SK-N-SH (cell line): ENCODE measurements at regions not wholly inside any gene's neighbourhood (a gene's known extent, or its start where the extent isn't known, plus 50 kb on each side); places are given as distances from the start of the nearest gene placed in this dataset.
"Not testable (repeated sequence)": the region's sequence is repeated elsewhere in the genome, so short reads cannot be mapped to it uniquely, and the experiment has no call there.

Experiments
- CTCF ChIA-PET: fragments of 300-600, 350-600 bp; formaldehyde crosslinking; extraction: SDS; loops from one replicate; lab custom pipeline; 2021; lab: Yijun Ruan, JAX
- POLR2A ChIA-PET: fragments of 350-600 bp; sonication (Branson Sonifier 250); formaldehyde crosslinking; extraction: SDS; loops from one replicate; lab custom pipeline; 2020; ENCODE audit warnings: antibody characterized with exemption, inconsistent platforms; lab: Yijun Ruan, JAX
- DNase-seq: peaks from one replicate; pipeline ENCODE4 v3.0.0; 2012
- H2AFZ ChIP-seq: fragments of 200-600 bp; sonication (generic); 2 replicates; pipeline ENCODE4 v1.8.1; 2016; ENCODE audit warnings: antibody characterized with exemption, mild to moderate bottlenecking, low read depth
- H3F3A ChIP-seq: fragments of 200-600 bp; sonication (generic); replicated peaks from 2 replicates; pipeline ENCODE3; 2016; ENCODE audit warnings: antibody characterized with exemption, mild to moderate bottlenecking; ENCODE audit not compliant: insufficient read depth
- H3K27ac ChIP-seq, 2 experiments: fragments of 200-500 bp in 1 of 2; fragments of 200-600 bp in 1 of 2; sonication (Bioruptor generic) in 1 of 2; sonication (generic), shearing (Covaris generic) in 1 of 2; 2 replicates each; pipeline versions ENCODE4 v1.5.1 to v1.6.1; 2014 to 2016; ENCODE audit warnings: low read depth in 2 of 2, inconsistent platforms in 1 of 2, low read length in 1 of 2, mild to moderate bottlenecking in 1 of 2, mixed read lengths in 1 of 2
- H3K27me3 ChIP-seq: fragments of 200-600 bp; sonication (generic), shearing (Covaris generic); 2 replicates; pipeline ENCODE4 v1.6.1; 2016; ENCODE audit warnings: mixed run types; ENCODE audit not compliant: insufficient read depth
- H3K36me3 ChIP-seq, 2 experiments: fragments of 200-500 bp in 1 of 2; fragments of 200-600 bp in 1 of 2; sonication (Bioruptor generic) in 1 of 2; sonication (generic) in 1 of 2; replicated peaks in 1 of 2; 2 replicates each; pipeline versions ENCODE3 to v1.5.1; 2014 to 2016; ENCODE audit warnings: low read length in 1 of 2, mild to moderate bottlenecking in 1 of 2; ENCODE audit not compliant: insufficient read depth in 2 of 2, control insufficient read depth in 1 of 2
- H3K4me1 ChIP-seq, 2 experiments: fragments of 200-500 bp in 1 of 2; fragments of 200-600 bp in 1 of 2; sonication (Bioruptor generic) in 1 of 2; sonication (generic), shearing (Covaris generic) in 1 of 2; 2 replicates each; pipeline versions ENCODE4 v1.5.1 to v1.6.1; 2014 to 2016; ENCODE audit warnings: low read depth in 1 of 2, low read length in 1 of 2, mixed run types in 1 of 2; ENCODE audit not compliant: insufficient read depth in 2 of 2, control insufficient read depth in 1 of 2
- H3K4me2 ChIP-seq: fragments of 200-600 bp; sonication (generic), shearing (Covaris generic); 2 replicates; pipeline ENCODE4 v1.6.1; 2017; ENCODE audit warnings: mixed run types
- H3K4me3 ChIP-seq, 2 experiments: fragments of 200-500 bp in 1 of 2; fragments of 200-600 bp in 1 of 2; sonication (Bioruptor generic) in 1 of 2; sonication (generic), shearing (Covaris generic) in 1 of 2; 2 replicates each; pipeline versions ENCODE4 v1.5.1 to v1.8.1; 2014 to 2016; ENCODE audit warnings: low read depth in 2 of 2, inconsistent platforms in 1 of 2, low read length in 1 of 2, mild to moderate bottlenecking in 1 of 2, mixed read lengths in 1 of 2, moderate library complexity in 1 of 2
- H3K79me2 ChIP-seq: fragments of 200-600 bp; sonication (generic); 2 replicates; pipeline ENCODE4 v1.8.1; 2017; ENCODE audit warnings: mild to moderate bottlenecking; ENCODE audit not compliant: insufficient read depth
- H3K9ac ChIP-seq: fragments of 200-600 bp; sonication (generic); 2 replicates; pipeline ENCODE4 v1.6.1; 2017; ENCODE audit warnings: mixed run types
- H3K9me2 ChIP-seq: fragments of 200-600 bp; sonication (generic); 2 replicates; pipeline ENCODE4 v1.6.1; 2017; ENCODE audit warnings: mixed run types
- H3K9me3 ChIP-seq: fragments of 200-600 bp; sonication (generic); 2 replicates; pipeline ENCODE4 v1.6.1; 2017; ENCODE audit warnings: mixed run types, mild to moderate bottlenecking, moderate library complexity
- H4K20me1 ChIP-seq: fragments of 200-600 bp; sonication (generic); 2 replicates; pipeline ENCODE4 v1.6.1; 2017; ENCODE audit warnings: mild to moderate bottlenecking, mixed run types; ENCODE audit not compliant: insufficient read depth
- FOSL2 ChIP-seq: IDR thresholded peaks from 2 replicates; pipeline ENCODE4 v1.4.0; 2012; ENCODE audit warnings: low read depth, mild to moderate bottlenecking, moderate library complexity, borderline replicate concordance
- USF1 ChIP-seq: IDR thresholded peaks from 2 replicates; pipeline ENCODE4 v1.4.0; 2012; ENCODE audit warnings: low read depth, borderline replicate concordance
- WGBS: methylation state at CpG from one replicate; pipeline ENCODE4 v1.1.6; 2017; ENCODE audit warnings: low lambda C conversion rate; 5-methylcytosine and 5-hydroxymethylcytosine counted together

GRCh38 chr1:121483961-121484424, 299.2 kb downstream of the SRGAP2C start:
- DNase-seq, result no peak
- ChIA-PET CTCF (no interaction called here), POLR2A (no interaction called here)
- Histone ChIP-seq H3K4me2 (no peak overlapping the region), H3K36me3 (no peaks in the 10 kb centered on the region), H3K27ac (no peak overlapping the region), H3K27me3 (0 out of 2 replicates have a peak, but pooled peaks cover 7% of the 10 kb centered on the region), H4K20me1 (no peaks in the 10 kb centered on the region), H3K4me3 (no peak overlapping the region), H3K9me3 (no peaks in the 10 kb centered on the region), H2AFZ (no peak overlapping the region), H3K9ac (no peak overlapping the region), H3K79me2 (no peaks in the 10 kb centered on the region), H3K4me1 (no peaks in the 10 kb centered on the region), H3K9me2 (no peaks in the 10 kb centered on the region), H3F3A (no peaks in the 10 kb centered on the region)
- no peak for TF ChIP-seq USF1
- TF ChIP-seq FOSL2, result peak; percentile 23; the same call in 1 of the 2 replicates

GRCh38 chr1:121494796-121495195, 310.0 kb downstream of the SRGAP2C start:
- H3K9ac ChIP-seq, CTCF ChIA-PET, H2AFZ ChIP-seq, DNase-seq, H3F3A ChIP-seq, H3K79me2 ChIP-seq, H3K9me3 ChIP-seq, H3K4me1 ChIP-seq, H4K20me1 ChIP-seq, H3K27ac ChIP-seq, H3K4me3 ChIP-seq, H3K9me2 ChIP-seq, H3K36me3 ChIP-seq, POLR2A ChIA-PET, H3K4me2 ChIP-seq: not testable (repeated sequence)
- H3K27me3 ChIP-seq, result peaks cover 16% of the 10 kb centered on the region; the same call in 1 of the 2 replicates

- POLR2A ChIA-PET, H3K4me2 ChIP-seq, H4K20me1 ChIP-seq, H3K4me3 ChIP-seq, H3K27ac ChIP-seq, CTCF ChIA-PET, H3K9me3 ChIP-seq, H3F3A ChIP-seq, H3K27me3 ChIP-seq, H2AFZ ChIP-seq, H3K79me2 ChIP-seq, H3K9me2 ChIP-seq, H3K9ac ChIP-seq, H3K4me1 ChIP-seq, DNase-seq, H3K36me3 ChIP-seq: not testable (repeated sequence)
- WGBS, result 0% methylated on average over 4 of the region's 5 CpGs
These were observed 326.7 kb downstream of the SRGAP2C start for GRCh38 chr1:121511455-121511854.

- 0% methylated on average over 1 of the region's 1 CpG for WGBS
- H4K20me1 ChIP-seq, H3K4me3 ChIP-seq, CTCF ChIA-PET, H3K9me2 ChIP-seq, H3F3A ChIP-seq, H3K9me3 ChIP-seq, H3K36me3 ChIP-seq, H3K9ac ChIP-seq, H2AFZ ChIP-seq, H3K4me2 ChIP-seq, POLR2A ChIA-PET, H3K27me3 ChIP-seq, DNase-seq, H3K4me1 ChIP-seq, H3K79me2 ChIP-seq, H3K27ac ChIP-seq: not testable (repeated sequence)
These were observed 327.1 kb downstream of the SRGAP2C start for GRCh38 chr1:121511876-121512275.
